Suprapubic skin (tissue), 4 donors: ENCODE measurements at regions not wholly inside any gene's neighbourhood (a gene's known extent, or its start where the extent isn't known, plus 50 kb on each side); places are given as distances from the start of the nearest gene placed in this dataset.

Experiments
- EP300 ChIP-seq: sonication (generic); formaldehyde crosslinking; IDR thresholded peaks from one replicate; pipeline ENCODE4 v1.6.1; 2017; ENCODE audit warnings: antibody characterized with exemption
- POLR2A ChIP-seq, 2 donors: fragments of 450-650 bp; IDR thresholded peaks; one replicate each; pipeline ENCODE4 v1.6.1; 2017; ENCODE audit warnings: antibody characterized with exemption in 2 of 2, mild to moderate bottlenecking in 2 of 2, moderate library complexity in 2 of 2
- POLR2AphosphoS5 ChIP-seq, 3 donors: sonication (generic); formaldehyde crosslinking; IDR thresholded peaks; one replicate each; pipeline ENCODE4 v1.6.1; 2017; ENCODE audit warnings: antibody characterized with exemption in 3 of 3
- TF ChIP-seq, protein P1 (sequence below), 2 donors: fragments of 200-600 bp in 1 of 2; fragments of 450-650 bp in 1 of 2; sonication (generic) in 1 of 2; IDR thresholded peaks; one replicate each; pipeline ENCODE4 v1.5.1; 2016 to 2019; ENCODE audit warnings: antibody characterized with exemption in 2 of 2, mild to moderate bottlenecking in 1 of 2, moderate library complexity in 1 of 2

DNA sequence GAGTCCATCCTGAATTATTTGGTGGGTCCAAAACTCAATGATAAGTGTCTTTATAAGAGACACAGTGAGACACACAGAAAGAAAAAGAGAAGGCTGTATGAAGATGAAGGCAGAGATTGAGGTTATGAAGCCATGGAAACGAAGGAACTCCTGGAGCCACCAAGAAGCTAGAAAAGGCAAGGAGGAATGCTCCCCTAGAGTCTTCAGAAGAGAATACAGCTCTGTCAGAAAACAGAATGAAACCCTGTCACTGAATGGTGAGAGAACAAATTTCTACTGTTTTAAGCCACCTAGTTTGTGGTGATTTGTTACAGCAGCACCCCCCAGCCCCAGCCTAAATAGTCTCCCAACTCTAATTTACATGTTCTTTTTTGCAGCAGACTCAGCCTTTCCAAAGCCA lies 635.1 kb downstream of the EPHA7 start:
- TF ChIP-seq, protein P1, sequence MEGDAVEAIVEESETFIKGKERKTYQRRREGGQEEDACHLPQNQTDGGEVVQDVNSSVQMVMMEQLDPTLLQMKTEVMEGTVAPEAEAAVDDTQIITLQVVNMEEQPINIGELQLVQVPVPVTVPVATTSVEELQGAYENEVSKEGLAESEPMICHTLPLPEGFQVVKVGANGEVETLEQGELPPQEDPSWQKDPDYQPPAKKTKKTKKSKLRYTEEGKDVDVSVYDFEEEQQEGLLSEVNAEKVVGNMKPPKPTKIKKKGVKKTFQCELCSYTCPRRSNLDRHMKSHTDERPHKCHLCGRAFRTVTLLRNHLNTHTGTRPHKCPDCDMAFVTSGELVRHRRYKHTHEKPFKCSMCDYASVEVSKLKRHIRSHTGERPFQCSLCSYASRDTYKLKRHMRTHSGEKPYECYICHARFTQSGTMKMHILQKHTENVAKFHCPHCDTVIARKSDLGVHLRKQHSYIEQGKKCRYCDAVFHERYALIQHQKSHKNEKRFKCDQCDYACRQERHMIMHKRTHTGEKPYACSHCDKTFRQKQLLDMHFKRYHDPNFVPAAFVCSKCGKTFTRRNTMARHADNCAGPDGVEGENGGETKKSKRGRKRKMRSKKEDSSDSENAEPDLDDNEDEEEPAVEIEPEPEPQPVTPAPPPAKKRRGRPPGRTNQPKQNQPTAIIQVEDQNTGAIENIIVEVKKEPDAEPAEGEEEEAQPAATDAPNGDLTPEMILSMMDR (IDR thresholded peaks at IDR 0.05): no peak
- no peak for TF ChIP-seq POLR2AphosphoS5 (IDR thresholded peaks at IDR 0.05)
- TF ChIP-seq EP300: no peak
- TF ChIP-seq POLR2A (IDR thresholded peaks at IDR 0.05): no peak
